Right renal pelvis (tissue), 4 donors: ENCODE measurements at regions not wholly inside any gene's neighbourhood (a gene's known extent, or its start where the extent isn't known, plus 50 kb on each side); places are given as distances from the start of the nearest gene placed in this dataset.

Source experiments
- DNase-seq, 4 donors: peaks; one replicate each; pipeline ENCODE4 v3.0.0-alpha.2; 2013; ENCODE audit warnings: low read depth in 4 of 4, low spot score in 3 of 4, missing footprints in 1 of 4

GRCh38 chr3:18295171-18295920, 129.8 kb downstream of the SATB1 start:
- DNase-seq, result no peak

- no peak for DNase-seq
Measured at GRCh38 chr3:18290157-18290556, 135.0 kb downstream of the SATB1 start.

GRCh38 chr3:18288243-18288642, 136.9 kb downstream of the SATB1 start:
- DNase-seq, result no peak

GRCh38 chr3:18284716-18285115, 140.4 kb downstream of the SATB1 start:
- no peak for DNase-seq

- DNase-seq, result no peak
Measured at GRCh38 chr3:18283680-18284079, 141.5 kb downstream of the SATB1 start.

GRCh38 chr3:18282507-18282906, 142.6 kb downstream of the SATB1 start:
- no peak for DNase-seq

GRCh38 chr3:18279226-18279737, 145.9 kb downstream of the SATB1 start:
- no peak for DNase-seq

- DNase-seq, result no peak
Measured at GRCh38 chr3:18264853-18265252, 160.3 kb downstream of the SATB1 start.

- no peak for DNase-seq
Measured at GRCh38 chr3:18264361-18264760, 160.8 kb downstream of the SATB1 start.

GRCh38 chr3:18258492-18258891, 166.6 kb downstream of the SATB1 start:
- DNase-seq, result no peak

- DNase-seq, result no peak
Measured at GRCh38 chr3:18252578-18252977, 172.6 kb downstream of the SATB1 start.

- no peak for DNase-seq
Measured at GRCh38 chr3:18250991-18251390, 174.1 kb downstream of the SATB1 start.

GRCh38 chr3:18249126-18249525, 176.0 kb downstream of the SATB1 start:
- no peak for DNase-seq

- no peak for DNase-seq
Measured at GRCh38 chr3:18247776-18248310, 177.3 kb downstream of the SATB1 start.

- no peak for DNase-seq
Measured at GRCh38 chr3:18247139-18247695, 177.9 kb downstream of the SATB1 start.

GRCh38 chr3:18246336-18247060, 178.6 kb downstream of the SATB1 start:
- no peak for DNase-seq

GRCh38 chr3:18245721-18246120, 179.4 kb downstream of the SATB1 start:
- no peak for DNase-seq

GRCh38 chr3:18241837-18242236, 183.3 kb downstream of the SATB1 start:
- DNase-seq, result no peak

GRCh38 chr3:18239674-18240073, 185.5 kb downstream of the SATB1 start:
- DNase-seq, result no peak

- DNase-seq, result no peak
Measured at GRCh38 chr3:18238746-18239331, 186.3 kb downstream of the SATB1 start.

- no peak for DNase-seq
Measured at GRCh38 chr3:18238332-18238731, 186.8 kb downstream of the SATB1 start.
